ENCODE measurements at regions not wholly inside any gene's neighbourhood (a gene's known extent, or its start where the extent isn't known, plus 50 kb on each side); places are given as distances from the start of the nearest gene placed in this dataset.

GRCh38 chr5:125337294-125337693, 590.9 kb upstream of the ZNF608 start:
- no peak for DNase-seq

- DNase-seq = no peak
These were observed 592.2 kb upstream of the ZNF608 start for GRCh38 chr5:125338440-125339174.

GRCh38 chr5:125341436-125341835, 595.0 kb upstream of the ZNF608 start:
- DNase-seq = no peak

- DNase-seq = no peak
These were observed 596.6 kb upstream of the ZNF608 start for GRCh38 chr5:125343015-125343414.

- no peak for DNase-seq
These were observed 599.9 kb upstream of the ZNF608 start for GRCh38 chr5:125346316-125346715.

- DNase-seq = no peak
These were observed 601.8 kb upstream of the ZNF608 start for GRCh38 chr5:125348221-125348692.

- DNase-seq = no peak
These were observed 602.7 kb upstream of the ZNF608 start for GRCh38 chr5:125348936-125349831.

- no peak for DNase-seq
These were observed 611.2 kb upstream of the ZNF608 start for GRCh38 chr5:125357660-125358059.

GRCh38 chr5:125365747-125366146, 619.3 kb upstream of the ZNF608 start:
- DNase-seq = no peak

- no peak for DNase-seq
These were observed 621.3 kb upstream of the ZNF608 start for GRCh38 chr5:125367702-125368101.

GRCh38 chr5:125370461-125371205, 624.2 kb upstream of the ZNF608 start:
- no peak for DNase-seq

GRCh38 chr5:125372694-125373631, 626.5 kb upstream of the ZNF608 start:
- no peak for DNase-seq

- DNase-seq = no peak
These were observed 628.7 kb upstream of the ZNF608 start for GRCh38 chr5:125375143-125375542.

GRCh38 chr5:125376059-125376641, 629.7 kb upstream of the ZNF608 start:
- no peak for DNase-seq

GRCh38 chr5:125377141-125377540, 630.7 kb upstream of the ZNF608 start:
- no peak for DNase-seq

GRCh38 chr5:125381290-125381689, 634.9 kb upstream of the ZNF608 start:
- DNase-seq = no peak

- DNase-seq = no peak
These were observed 637.6 kb upstream of the ZNF608 start for GRCh38 chr5:125384071-125384470.

- no peak for DNase-seq
These were observed 643.9 kb upstream of the ZNF608 start for GRCh38 chr5:125390326-125390725.

- no peak for DNase-seq
These were observed 646.9 kb upstream of the ZNF608 start for GRCh38 chr5:125393221-125393815.

- no peak for DNase-seq
These were observed 648.3 kb upstream of the ZNF608 start for GRCh38 chr5:125394661-125395280.

Data from right kidney (tissue), 1 donor.